ENCODE measurements at regions not wholly inside any gene's neighbourhood (a gene's known extent, or its start where the extent isn't known, plus 50 kb on each side); places are given as distances from the start of the nearest gene placed in this dataset.

DNA sequence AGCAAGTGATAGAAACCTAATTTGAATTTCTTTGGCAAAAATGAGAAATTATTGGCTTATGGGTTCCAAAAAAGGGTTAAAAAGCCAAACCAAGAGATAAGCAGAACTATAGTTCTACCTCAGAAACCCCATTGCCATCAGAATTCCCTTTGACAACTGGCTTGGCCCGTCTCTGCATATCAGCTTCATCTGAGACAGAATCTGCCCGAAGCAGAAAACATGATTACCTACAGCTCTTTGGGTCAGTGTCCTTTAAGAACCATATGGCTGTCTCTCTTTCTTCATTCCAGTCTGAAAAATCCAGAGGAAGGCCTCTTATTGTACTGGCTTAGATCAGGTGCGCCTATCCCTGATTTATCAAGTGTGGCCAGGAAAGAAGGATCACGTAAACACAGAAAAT, 49.8 kb upstream of the AGPS start:
- Histone ChIP-seq H3K9me3 (ENCODE audit: control insufficient read depth, insufficient read depth, low read depth, low read length) (no peaks in the 10 kb centered on the region), H3K36me3 (ENCODE audit: control insufficient read depth, insufficient read depth, low read length) (no peaks in the 10 kb centered on the region), H3K9ac (ENCODE audit: low read length) (no peak overlapping the region), H3K4me1 (ENCODE audit: control insufficient read depth, insufficient read depth, low read length) (peaks cover 3% of the 10 kb centered on the region; the same call in 1 of the 2 replicates), H3K27me3 (ENCODE audit: control insufficient read depth, insufficient read depth, low read length) (no peaks in the 10 kb centered on the region), H3K4me3 (ENCODE audit: low read depth, low read length) (no peak overlapping the region), H3K27ac (ENCODE audit: low read depth, low read length) (no peak overlapping the region)

Data from HUES6 (cell line).